Liver (tissue), 8 donors: ENCODE measurements at regions not wholly inside any gene's neighbourhood (a gene's known extent, or its start where the extent isn't known, plus 50 kb on each side); places are given as distances from the start of the nearest gene placed in this dataset.

Experiments used
- DNase-seq: peaks from one replicate; pipeline ENCODE4 v3.0.0-alpha.2; 2017; ENCODE audit warnings: low spot score
- H3K27ac ChIP-seq, 2 donors: one replicate each; pipeline ENCODE4 v1.7.0; 2013; ENCODE audit warnings: inconsistent platforms in 2 of 2, low read length in 2 of 2, control low read depth in 1 of 2, low read depth in 1 of 2, mild to moderate bottlenecking in 1 of 2
- H3K27me3 ChIP-seq, 4 donors: one replicate each; pipeline versions ENCODE4 v1.6.1 to v1.7.0; 2013; ENCODE audit warnings: low read length in 3 of 4, inconsistent platforms in 1 of 4, mild to moderate bottlenecking in 1 of 4, moderate library complexity in 1 of 4; ENCODE audit not compliant: control insufficient read depth in 4 of 4, insufficient read depth in 4 of 4
- H3K36me3 ChIP-seq, 4 donors: one replicate each; pipeline versions ENCODE4 v1.6.1 to v1.7.0; 2013; ENCODE audit warnings: low read length in 3 of 4, mild to moderate bottlenecking in 3 of 4, low read depth in 1 of 4, moderate library complexity in 1 of 4; ENCODE audit not compliant: control insufficient read depth in 4 of 4, insufficient read depth in 3 of 4
- H3K4me1 ChIP-seq, 4 donors: one replicate each; pipeline versions ENCODE4 v1.6.1 to v1.7.0; 2013; ENCODE audit warnings: low read length in 3 of 4, mild to moderate bottlenecking in 3 of 4, moderate library complexity in 1 of 4; ENCODE audit not compliant: control insufficient read depth in 4 of 4, insufficient read depth in 4 of 4
- H3K4me3 ChIP-seq, 3 donors: one replicate each; pipeline versions ENCODE4 v1.6.1 to v1.7.0; 2013; ENCODE audit warnings: low read length in 3 of 3, control low read depth in 1 of 3, low read depth in 1 of 3, mild to moderate bottlenecking in 1 of 3
- H3K9ac ChIP-seq, 2 donors: one replicate each; pipeline ENCODE4 v1.7.0; 2013; ENCODE audit warnings: low read length in 2 of 2, mild to moderate bottlenecking in 2 of 2, moderate library complexity in 2 of 2, control low read depth in 1 of 2, low read depth in 1 of 2
- H3K9me3 ChIP-seq, 4 donors: one replicate each; pipeline versions ENCODE4 v1.6.1 to v1.7.0; 2013; ENCODE audit warnings: low read length in 3 of 4; ENCODE audit not compliant: control insufficient read depth in 4 of 4
- ATF3 ChIP-seq: IDR thresholded peaks from 2 replicates; pipeline ENCODE4 v1.6.1; 2016; ENCODE audit warnings: antibody characterized with exemption
- CTCF ChIP-seq: fragments of 150-350 bp; IDR thresholded peaks from 2 replicates; pipeline ENCODE4 v1.5.1; 2017; ENCODE audit warnings: improper control_type of control experiment, low read depth, low read length; ENCODE audit not compliant: missing input control
- EGR1 ChIP-seq, 2 donors: IDR thresholded peaks; 2 replicates each; pipeline ENCODE4 v1.6.1; 2016 to 2018; ENCODE audit warnings: antibody characterized with exemption in 2 of 2, low read depth in 2 of 2
- FOXA1 ChIP-seq: IDR thresholded peaks from 2 replicates; pipeline ENCODE4 v1.6.1; 2016; ENCODE audit warnings: antibody characterized with exemption
- FOXA2 ChIP-seq: IDR thresholded peaks from 2 replicates; pipeline ENCODE4 v1.6.1; 2016; ENCODE audit warnings: antibody characterized with exemption
- HNF4G ChIP-seq: IDR thresholded peaks from 2 replicates; pipeline ENCODE4 v1.6.1; 2016; ENCODE audit warnings: antibody characterized with exemption
- MAX ChIP-seq: IDR thresholded peaks from 2 replicates; pipeline ENCODE4 v1.6.1; 2016; ENCODE audit warnings: antibody characterized with exemption
- NR2F2 ChIP-seq: IDR thresholded peaks from 2 replicates; pipeline ENCODE4 v1.6.1; 2016; ENCODE audit warnings: antibody characterized with exemption
- RAD21 ChIP-seq, 2 donors: IDR thresholded peaks; 2 replicates each; pipeline ENCODE4 v1.6.1; 2016; ENCODE audit warnings: antibody characterized with exemption in 2 of 2, mild to moderate bottlenecking in 2 of 2
- RXRA ChIP-seq, 2 donors: IDR thresholded peaks; 2 replicates each; pipeline ENCODE4 v1.6.1; 2017 to 2018; ENCODE audit warnings: antibody characterized with exemption in 2 of 2, mild to moderate bottlenecking in 1 of 2
- SP1 ChIP-seq: IDR thresholded peaks from 2 replicates; pipeline ENCODE4 v1.6.1; 2018; ENCODE audit warnings: antibody characterized with exemption, mild to moderate bottlenecking
- TAF1 ChIP-seq: conservative IDR thresholded peaks from 2 replicates; pipeline ENCODE4 v1.6.1; 2016; ENCODE audit warnings: antibody characterized with exemption, mild to moderate bottlenecking
- YY1 ChIP-seq: IDR thresholded peaks from 2 replicates; pipeline ENCODE4 v1.6.1; 2016; ENCODE audit warnings: antibody characterized with exemption, mild to moderate bottlenecking
- ZBTB33 ChIP-seq: IDR thresholded peaks from 2 replicates; pipeline ENCODE4 v1.6.1; 2016; ENCODE audit warnings: antibody characterized with exemption
- WGBS: extraction: QIAGEN DNeasy Blood & Tissue Kit; methylation state at CpG from one replicate; pipeline ENCODE4 v1.1.7; 2013; 5-methylcytosine and 5-hydroxymethylcytosine counted together
- TF ChIP-seq, protein P1 (sequence below): IDR thresholded peaks from 2 replicates; pipeline ENCODE4 v1.6.1; 2016; ENCODE audit warnings: antibody characterized with exemption, mild to moderate bottlenecking
- donor health status: healthy.
- donor health status: healthy.
- donor health status: healthy.
- donor health status: healthy.
- donor health status: healthy.

DNA sequence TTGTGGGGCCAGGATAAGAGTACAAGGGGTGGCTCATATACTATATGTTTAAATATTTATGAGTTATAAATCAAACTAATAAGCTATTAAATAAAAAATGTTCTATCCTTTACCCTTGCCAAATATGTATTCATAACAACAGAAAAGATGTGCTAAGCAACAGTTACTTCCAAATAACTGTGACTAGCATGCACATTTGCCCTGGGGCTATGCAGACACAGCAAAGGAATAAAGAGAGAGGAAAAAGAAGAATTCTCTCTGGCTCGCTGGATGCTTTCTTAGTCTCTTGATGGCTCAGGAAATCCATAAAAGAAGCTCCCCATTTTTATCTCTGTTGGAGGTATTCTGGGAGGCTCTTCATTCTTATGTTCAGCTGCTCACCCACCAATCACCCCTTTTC lies 182.4 kb upstream of the ATP10B start (continued):
- no peak for TF ChIP-seq ZBTB33
- TF ChIP-seq TAF1 = no peak
- no peak for TF ChIP-seq CTCF

DNA sequence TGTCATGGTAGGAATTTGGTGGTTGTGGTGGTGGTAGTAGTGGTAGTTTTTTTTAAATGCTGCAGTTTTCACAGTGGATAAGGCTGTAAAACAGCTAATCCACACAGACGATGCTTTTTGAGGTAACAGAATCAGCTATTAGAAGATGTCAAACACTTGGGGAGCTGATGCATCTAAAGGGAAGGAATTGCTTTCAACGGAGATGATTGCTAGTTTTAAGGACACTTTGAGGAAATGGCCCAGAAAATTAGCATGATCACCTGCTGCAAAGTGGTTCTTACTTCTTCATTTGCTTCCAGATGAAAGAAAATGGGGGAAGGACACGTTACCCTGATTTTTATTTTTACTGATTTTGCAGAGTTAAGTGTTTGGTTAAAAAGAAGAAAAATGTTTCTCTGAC lies 178.2 kb upstream of the ATP10B start:
- no peak overlapping the region for H3K9ac ChIP-seq
- 45% methylated on average over 3 of the region's 3 CpGs for WGBS
- TF ChIP-seq SP1 (no peak), HNF4G (no peak), ATF3 (no peak), NR2F2 (no peak), EGR1 (IDR thresholded peaks at IDR 0.05; ENCODE audit: low read depth in 2 of 2) (no peak), RXRA (IDR thresholded peaks at IDR 0.05) (no peak), TAF1 (no peak), YY1 (no peak), MAX (no peak), FOXA2 (no peak), FOXA1 (no peak), RAD21 (IDR thresholded peaks at IDR 0.05) (no peak)
- TF ChIP-seq, protein P1, sequence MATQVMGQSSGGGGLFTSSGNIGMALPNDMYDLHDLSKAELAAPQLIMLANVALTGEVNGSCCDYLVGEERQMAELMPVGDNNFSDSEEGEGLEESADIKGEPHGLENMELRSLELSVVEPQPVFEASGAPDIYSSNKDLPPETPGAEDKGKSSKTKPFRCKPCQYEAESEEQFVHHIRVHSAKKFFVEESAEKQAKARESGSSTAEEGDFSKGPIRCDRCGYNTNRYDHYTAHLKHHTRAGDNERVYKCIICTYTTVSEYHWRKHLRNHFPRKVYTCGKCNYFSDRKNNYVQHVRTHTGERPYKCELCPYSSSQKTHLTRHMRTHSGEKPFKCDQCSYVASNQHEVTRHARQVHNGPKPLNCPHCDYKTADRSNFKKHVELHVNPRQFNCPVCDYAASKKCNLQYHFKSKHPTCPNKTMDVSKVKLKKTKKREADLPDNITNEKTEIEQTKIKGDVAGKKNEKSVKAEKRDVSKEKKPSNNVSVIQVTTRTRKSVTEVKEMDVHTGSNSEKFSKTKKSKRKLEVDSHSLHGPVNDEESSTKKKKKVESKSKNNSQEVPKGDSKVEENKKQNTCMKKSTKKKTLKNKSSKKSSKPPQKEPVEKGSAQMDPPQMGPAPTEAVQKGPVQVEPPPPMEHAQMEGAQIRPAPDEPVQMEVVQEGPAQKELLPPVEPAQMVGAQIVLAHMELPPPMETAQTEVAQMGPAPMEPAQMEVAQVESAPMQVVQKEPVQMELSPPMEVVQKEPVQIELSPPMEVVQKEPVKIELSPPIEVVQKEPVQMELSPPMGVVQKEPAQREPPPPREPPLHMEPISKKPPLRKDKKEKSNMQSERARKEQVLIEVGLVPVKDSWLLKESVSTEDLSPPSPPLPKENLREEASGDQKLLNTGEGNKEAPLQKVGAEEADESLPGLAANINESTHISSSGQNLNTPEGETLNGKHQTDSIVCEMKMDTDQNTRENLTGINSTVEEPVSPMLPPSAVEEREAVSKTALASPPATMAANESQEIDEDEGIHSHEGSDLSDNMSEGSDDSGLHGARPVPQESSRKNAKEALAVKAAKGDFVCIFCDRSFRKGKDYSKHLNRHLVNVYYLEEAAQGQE = no peak

GRCh38 chr5:161027763-161028162 lies 175.8 kb upstream of the ATP10B start:
- Histone ChIP-seq H3K4me1 (no peaks in the 10 kb centered on the region), H3K27me3 (no peaks in the 10 kb centered on the region), H3K9ac (no peak overlapping the region), H3K36me3 (no peaks in the 10 kb centered on the region), H3K4me3 (no peak overlapping the region), H3K9me3 (no peaks in the 10 kb centered on the region), H3K27ac (no peak overlapping the region)
- no peak for TF ChIP-seq FOXA2
- TF ChIP-seq, protein P1 = no peak
- no peak for DNase-seq

More for the DNA sequence above, 178.2 kb upstream of the ATP10B start:
- Histone ChIP-seq H3K27ac (no peak overlapping the region), H3K36me3 (no peaks in the 10 kb centered on the region), H3K4me1 (no peaks in the 10 kb centered on the region), H3K4me3 (no peak overlapping the region), H3K9me3 (no peaks in the 10 kb centered on the region), H3K27me3 (no peaks in the 10 kb centered on the region)
- DNase-seq = no peak
